Astrocyte (in vitro differentiated cells and primary cell): ENCODE measurements at regions not wholly inside any gene's neighbourhood (a gene's known extent, or its start where the extent isn't known, plus 50 kb on each side); places are given as distances from the start of the nearest gene placed in this dataset.

ENCODE experiments used
- DNase-seq: peaks from one replicate; pipeline ENCODE4 v3.0.0-alpha.2; 2010; ENCODE audit warnings: low read depth
- FAIRE-seq: peaks from 2 replicates; lab custom pipeline; 2011; peaks lifted over from hg19 to GRCh38; lab: Jason Lieb, UNC
- H2AFZ ChIP-seq: 2 replicates; pipeline ENCODE4 v1.6.0; 2012; ENCODE audit warnings: low read depth, low read length, inconsistent platforms
- H3K27ac ChIP-seq: 2 replicates; pipeline ENCODE4 v1.5.1; 2011; ENCODE audit warnings: low read depth, low read length, inconsistent platforms
- H3K27me3 ChIP-seq: 2 replicates; pipeline ENCODE4 v1.6.0; 2011; ENCODE audit warnings: low read length, inconsistent platforms; ENCODE audit not compliant: insufficient read depth
- H3K36me3 ChIP-seq: 2 replicates; pipeline ENCODE4 v1.5.1; 2011; ENCODE audit warnings: low read length, inconsistent platforms; ENCODE audit not compliant: insufficient read depth
- H3K4me1 ChIP-seq: 2 replicates; pipeline ENCODE4 v1.5.1; 2011; ENCODE audit warnings: low read length, inconsistent platforms; ENCODE audit not compliant: insufficient read depth
- H3K4me2 ChIP-seq: 2 replicates; pipeline ENCODE4 v1.6.0; 2012; ENCODE audit warnings: low read length, inconsistent platforms
- H3K4me3 ChIP-seq: 2 replicates; pipeline ENCODE4 v1.5.1; 2011; ENCODE audit warnings: low read depth, mild to moderate bottlenecking, low read length, inconsistent platforms; ENCODE audit not compliant: insufficient read depth
- H3K79me2 ChIP-seq: 2 replicates; pipeline ENCODE4 v1.6.0; 2012; ENCODE audit warnings: mild to moderate bottlenecking, low read length, inconsistent platforms; ENCODE audit not compliant: insufficient read depth
- H3K9ac ChIP-seq: 2 replicates; pipeline ENCODE4 v1.6.0; 2012; ENCODE audit warnings: mild to moderate bottlenecking, low read length, inconsistent platforms
- H3K9me3 ChIP-seq: 2 replicates; pipeline ENCODE4 v1.5.1; 2012; ENCODE audit warnings: low read depth, mild to moderate bottlenecking, low read length, inconsistent platforms; ENCODE audit not compliant: insufficient read depth
- H4K20me1 ChIP-seq: 2 replicates; pipeline ENCODE4 v1.6.0; 2012; ENCODE audit warnings: low read length, inconsistent platforms; ENCODE audit not compliant: insufficient read depth
- H3K27ac Mint-ChIP-seq: one replicate; pipeline ENCODE4 v1.8.0; 2021; ENCODE audit warnings: mild to moderate bottlenecking, mixed read lengths; ENCODE audit not compliant: unreplicated experiment
- H3K27me3 Mint-ChIP-seq: one replicate; pipeline ENCODE4 v1.8.0; 2021; ENCODE audit warnings: low read depth, mixed read lengths; ENCODE audit not compliant: unreplicated experiment
- H3K36me3 Mint-ChIP-seq: one replicate; pipeline ENCODE4 v1.8.0; 2021; ENCODE audit warnings: low read depth, mixed read lengths; ENCODE audit not compliant: unreplicated experiment
- H3K4me1 Mint-ChIP-seq: one replicate; pipeline ENCODE4 v1.8.0; 2021; ENCODE audit warnings: low read depth, mixed read lengths; ENCODE audit not compliant: unreplicated experiment
- H3K4me3 Mint-ChIP-seq: one replicate; pipeline ENCODE4 v1.8.0; 2021; ENCODE audit warnings: mild to moderate bottlenecking, moderate library complexity, mixed read lengths; ENCODE audit not compliant: unreplicated experiment
- H3K9me3 Mint-ChIP-seq: one replicate; pipeline ENCODE4 v1.8.0; 2021; ENCODE audit warnings: mild to moderate bottlenecking, mixed read lengths; ENCODE audit not compliant: unreplicated experiment
- EZH2 ChIP-seq: IDR thresholded peaks from 2 replicates; pipeline ENCODE4 v1.6.1; 2012; ENCODE audit warnings: mild to moderate bottlenecking, low read length, inconsistent platforms; ENCODE audit not compliant: insufficient read depth
- TF ChIP-seq, protein P1 (sequence below): IDR thresholded peaks from 2 replicates; pipeline ENCODE4 v1.5.1; 2011; ENCODE audit warnings: low read depth, mild to moderate bottlenecking, inconsistent platforms, low read length, moderate library complexity; ENCODE audit not compliant: insufficient read depth

DNA sequence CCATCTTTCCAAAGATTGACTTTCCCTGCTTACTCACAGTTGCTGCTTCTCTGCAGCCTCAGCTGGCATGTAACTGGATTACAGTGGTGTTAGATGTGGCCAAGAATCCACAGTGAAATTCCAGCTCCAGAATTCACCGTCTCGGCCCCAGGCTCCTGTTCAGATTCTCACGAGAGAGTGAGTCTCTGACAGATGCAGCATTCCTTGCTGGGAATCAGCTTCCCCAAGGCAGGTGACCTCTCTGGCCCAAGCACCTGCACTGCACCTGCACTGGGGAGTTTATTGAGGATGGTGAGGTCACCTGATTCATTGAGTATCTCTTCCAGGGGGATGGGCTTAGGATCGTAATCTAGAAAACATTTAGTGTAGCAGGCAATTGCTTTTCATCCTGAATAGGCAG is 600.5 kb upstream of the RBFOX1 start:
- Histone ChIP-seq H3K27me3 (no peaks in the 10 kb centered on the region), H3K79me2 (no peaks in the 10 kb centered on the region), H3K4me1 (no peaks in the 10 kb centered on the region), H4K20me1 (no peaks in the 10 kb centered on the region), H3K27ac (no peak overlapping the region), H3K9me3 (peaks cover 7% of the 10 kb centered on the region), H2AFZ (no peak overlapping the region), H3K9ac (no peak overlapping the region), H3K36me3 (no peaks in the 10 kb centered on the region), H3K4me2 (no peak overlapping the region), H3K4me3 (no peak overlapping the region)
- FAIRE-seq (no peak), DNase-seq (no peak)
- TF ChIP-seq EZH2 = no peak
- TF ChIP-seq, protein P1, sequence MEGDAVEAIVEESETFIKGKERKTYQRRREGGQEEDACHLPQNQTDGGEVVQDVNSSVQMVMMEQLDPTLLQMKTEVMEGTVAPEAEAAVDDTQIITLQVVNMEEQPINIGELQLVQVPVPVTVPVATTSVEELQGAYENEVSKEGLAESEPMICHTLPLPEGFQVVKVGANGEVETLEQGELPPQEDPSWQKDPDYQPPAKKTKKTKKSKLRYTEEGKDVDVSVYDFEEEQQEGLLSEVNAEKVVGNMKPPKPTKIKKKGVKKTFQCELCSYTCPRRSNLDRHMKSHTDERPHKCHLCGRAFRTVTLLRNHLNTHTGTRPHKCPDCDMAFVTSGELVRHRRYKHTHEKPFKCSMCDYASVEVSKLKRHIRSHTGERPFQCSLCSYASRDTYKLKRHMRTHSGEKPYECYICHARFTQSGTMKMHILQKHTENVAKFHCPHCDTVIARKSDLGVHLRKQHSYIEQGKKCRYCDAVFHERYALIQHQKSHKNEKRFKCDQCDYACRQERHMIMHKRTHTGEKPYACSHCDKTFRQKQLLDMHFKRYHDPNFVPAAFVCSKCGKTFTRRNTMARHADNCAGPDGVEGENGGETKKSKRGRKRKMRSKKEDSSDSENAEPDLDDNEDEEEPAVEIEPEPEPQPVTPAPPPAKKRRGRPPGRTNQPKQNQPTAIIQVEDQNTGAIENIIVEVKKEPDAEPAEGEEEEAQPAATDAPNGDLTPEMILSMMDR = no peak
- Mint-ChIP-seq H3K4me1 (no peaks in the 10 kb centered on the region), H3K27me3 (peaks cover 2% of the 10 kb centered on the region), H3K9me3 (peaks cover 3% of the 10 kb centered on the region), H3K36me3 (no peaks in the 10 kb centered on the region), H3K27ac (no peak overlapping the region), H3K4me3 (no peak overlapping the region)

DNA sequence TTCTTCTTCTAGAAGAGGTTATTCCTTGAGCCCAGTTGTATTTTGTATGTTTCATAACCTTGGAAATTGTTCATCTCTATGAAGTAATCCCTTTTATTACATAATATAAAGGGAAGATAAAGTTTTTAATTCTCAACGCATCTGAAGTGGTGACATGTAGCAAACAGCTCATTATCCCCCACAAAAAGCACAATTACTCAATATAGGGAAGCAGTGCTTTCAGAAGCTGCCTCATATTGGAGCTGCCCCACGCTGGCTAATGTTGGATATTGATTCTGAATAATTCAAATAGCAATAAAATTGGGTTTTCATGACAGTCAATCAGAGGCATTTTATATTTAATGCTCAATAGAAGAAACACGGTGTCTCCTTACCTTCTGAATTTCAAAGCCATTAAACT is 604.3 kb upstream of the RBFOX1 start:
- peaks cover 2% of the 10 kb centered on the region for H3K27me3 Mint-ChIP-seq
- H3K4me2 ChIP-seq = no peak overlapping the region
- H3K4me3 Mint-ChIP-seq = no peak overlapping the region
- H3K9me3 ChIP-seq = peaks cover 5% of the 10 kb centered on the region
- H3K9me3 Mint-ChIP-seq = peaks cover 3% of the 10 kb centered on the region
- H3K4me1 ChIP-seq = no peaks in the 10 kb centered on the region
- no peaks in the 10 kb centered on the region for H3K36me3 Mint-ChIP-seq
- no peaks in the 10 kb centered on the region for H3K36me3 ChIP-seq
- no peak overlapping the region for H3K27ac Mint-ChIP-seq
- H3K4me3 ChIP-seq = no peak overlapping the region
- no peaks in the 10 kb centered on the region for H3K4me1 Mint-ChIP-seq
- FAIRE-seq = no peak
- H3K79me2 ChIP-seq = no peaks in the 10 kb centered on the region
- H3K27me3 ChIP-seq = no peaks in the 10 kb centered on the region
- H3K9ac ChIP-seq = no peak overlapping the region
- DNase-seq = no peak
- H4K20me1 ChIP-seq = no peaks in the 10 kb centered on the region
- H3K27ac ChIP-seq = no peak overlapping the region
- H2AFZ ChIP-seq = no peak overlapping the region
- TF ChIP-seq, protein P1 = no peak
- no peak for TF ChIP-seq EZH2

DNA sequence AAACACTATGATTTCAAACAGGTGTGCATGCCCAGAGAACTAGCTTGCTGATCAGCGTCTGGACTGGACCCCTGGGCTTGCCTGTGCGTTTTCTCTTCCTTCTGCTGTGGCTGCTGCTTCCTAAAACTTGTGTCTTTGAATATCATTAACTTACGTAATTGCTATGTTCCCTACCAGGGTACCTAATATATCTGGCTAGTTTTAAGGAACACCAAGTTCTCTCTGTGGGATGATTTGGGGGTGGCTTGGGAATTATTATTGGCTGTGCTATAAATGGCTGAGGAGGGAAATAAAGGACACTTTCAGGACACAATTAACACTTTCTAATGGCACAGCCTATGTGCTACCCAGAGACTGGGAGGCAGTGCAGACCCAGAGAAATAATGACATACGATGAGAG is 606.0 kb upstream of the RBFOX1 start:
- H3K27ac ChIP-seq = no peak overlapping the region
- DNase-seq (no peak), FAIRE-seq (no peak)
- Mint-ChIP-seq H3K36me3 (no peaks in the 10 kb centered on the region), H3K9me3 (peaks cover 3% of the 10 kb centered on the region), H3K4me3 (no peak overlapping the region), H3K27ac (no peak overlapping the region), H3K27me3 (peaks cover 1% of the 10 kb centered on the region), H3K4me1 (no peaks in the 10 kb centered on the region)
- H2AFZ ChIP-seq = no peak overlapping the region
- no peak overlapping the region for H3K9ac ChIP-seq
- no peaks in the 10 kb centered on the region for H3K79me2 ChIP-seq
- H3K4me3 ChIP-seq = no peak overlapping the region
- H4K20me1 ChIP-seq = no peaks in the 10 kb centered on the region
- TF ChIP-seq, protein P1 = no peak
- no peak for TF ChIP-seq EZH2
- H3K4me2 ChIP-seq = no peak overlapping the region
- H3K4me1 ChIP-seq = no peaks in the 10 kb centered on the region
- no peaks in the 10 kb centered on the region for H3K36me3 ChIP-seq
- no peaks in the 10 kb centered on the region for H3K27me3 ChIP-seq
- no peaks in the 10 kb centered on the region for H3K9me3 ChIP-seq
